ENCODE measurements at regions not wholly inside any gene's neighbourhood (a gene's known extent, or its start where the extent isn't known, plus 50 kb on each side); places are given as distances from the start of the nearest gene placed in this dataset.

DNA sequence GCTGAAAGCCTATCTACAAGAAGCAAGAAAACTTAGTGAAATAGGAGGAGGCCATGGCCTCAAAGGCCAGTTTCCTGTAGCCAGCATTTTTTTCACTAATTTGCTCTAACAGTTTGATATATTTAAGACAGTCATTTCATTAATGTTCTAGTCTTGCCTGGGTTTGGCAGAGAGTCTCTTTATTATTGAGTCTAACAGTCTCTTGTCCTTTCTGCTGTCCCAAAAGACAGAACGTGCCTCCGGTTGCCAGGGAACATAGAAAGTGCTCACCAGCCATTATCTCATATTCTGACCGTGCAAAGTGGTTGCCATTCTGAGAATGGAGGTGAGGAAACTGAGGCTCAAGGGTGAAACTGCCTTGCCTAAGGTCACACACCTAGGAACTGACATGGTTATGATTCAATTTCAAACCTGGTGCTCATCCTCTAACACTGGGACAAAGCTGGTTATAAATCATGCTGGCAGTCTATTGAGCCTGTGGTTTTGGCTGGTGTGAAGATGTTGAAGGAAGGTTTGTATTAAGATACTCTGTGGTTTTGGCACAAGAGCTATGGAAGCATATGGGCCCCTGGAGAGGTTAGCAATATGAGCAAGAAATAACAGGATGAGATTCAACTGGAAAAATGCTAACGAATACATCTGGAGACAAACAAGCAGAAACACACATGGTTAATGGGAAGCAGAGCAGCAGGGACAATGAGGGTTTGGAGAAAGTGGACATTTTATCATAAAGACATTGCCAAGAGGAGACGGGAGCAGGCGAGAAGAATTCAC is 903.3 kb upstream of the KLHL29 start:
- DNase-seq (no peak), ATAC-seq (replicated peaks in 1 of 2) (no peak)
- H3K27ac Mint-ChIP-seq = no peak overlapping the region
- no peaks in the 10 kb centered on the region for H3K27me3 Mint-ChIP-seq (ENCODE audit: low read depth)
- H3K4me3 Mint-ChIP-seq = no peak overlapping the region
- no peaks in the 10 kb centered on the region for H3K36me3 Mint-ChIP-seq (ENCODE audit: insufficient read depth in 2 of 2)
- no peaks in the 10 kb centered on the region for H3K4me1 Mint-ChIP-seq (ENCODE audit: low read depth)
- peaks cover 6 to 7% of the 10 kb centered on the region in 2 donors for H3K9me3 Mint-ChIP-seq

DNA sequence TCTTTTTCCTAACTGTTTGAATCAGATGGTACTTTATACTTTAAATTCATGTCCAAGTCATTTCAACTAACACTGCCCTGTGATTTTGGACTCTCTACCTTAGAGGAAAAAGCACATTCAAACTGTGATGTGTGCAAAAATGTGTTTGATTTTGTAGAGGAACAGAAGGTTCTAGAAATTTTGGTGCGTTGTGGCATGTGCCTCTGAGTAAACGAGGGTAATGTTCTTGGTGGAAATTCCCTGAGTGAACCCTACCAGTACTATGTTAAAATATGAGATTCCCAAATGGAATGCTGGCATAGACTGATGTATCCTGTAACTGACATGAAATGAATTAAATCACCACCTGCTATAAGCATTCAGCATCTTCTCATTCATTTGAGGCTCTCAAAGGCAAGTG is 901.9 kb upstream of the KLHL29 start:
- DNase-seq (no peak), ATAC-seq (replicated peaks in 1 of 2) (no peak)
- peaks cover 6 to 7% of the 10 kb centered on the region in 2 donors for H3K9me3 Mint-ChIP-seq
- no peaks in the 10 kb centered on the region for H3K4me1 Mint-ChIP-seq (ENCODE audit: low read depth)
- no peaks in the 10 kb centered on the region for H3K27me3 Mint-ChIP-seq (ENCODE audit: low read depth)
- H3K36me3 Mint-ChIP-seq (ENCODE audit: insufficient read depth in 2 of 2) = no peaks in the 10 kb centered on the region
- no peak overlapping the region for H3K4me3 Mint-ChIP-seq
- H3K27ac Mint-ChIP-seq = no peak overlapping the region

- peaks cover 6 to 8% of the 10 kb centered on the region in 2 donors for H3K9me3 Mint-ChIP-seq
- H3K36me3 Mint-ChIP-seq (ENCODE audit: insufficient read depth in 2 of 2) = no peaks in the 10 kb centered on the region
- no peak for ATAC-seq (replicated peaks in 1 of 2)
- H3K27me3 Mint-ChIP-seq (ENCODE audit: low read depth) = no peaks in the 10 kb centered on the region
- H3K4me3 Mint-ChIP-seq = no peak overlapping the region
- no peaks in the 10 kb centered on the region for H3K4me1 Mint-ChIP-seq (ENCODE audit: low read depth)
- no peak overlapping the region for H3K27ac Mint-ChIP-seq
- DNase-seq = no peak
Observed at GRCh38 chr2:22485486-22485885, 899.5 kb upstream of the KLHL29 start.

- no peak for DNase-seq
- H3K4me3 Mint-ChIP-seq = no peak overlapping the region
- H3K4me1 Mint-ChIP-seq (ENCODE audit: low read depth) = no peaks in the 10 kb centered on the region
- H3K36me3 Mint-ChIP-seq (ENCODE audit: insufficient read depth in 2 of 2) = no peaks in the 10 kb centered on the region
- no peak overlapping the region for H3K27ac Mint-ChIP-seq
- ATAC-seq (replicated peaks in 1 of 2) = no peak
- H3K27me3 Mint-ChIP-seq (ENCODE audit: low read depth) = no peaks in the 10 kb centered on the region
- H3K9me3 Mint-ChIP-seq = peaks cover 6 to 8% of the 10 kb centered on the region in 2 donors
Observed at GRCh38 chr2:22486343-22486742, 898.6 kb upstream of the KLHL29 start.

DNA sequence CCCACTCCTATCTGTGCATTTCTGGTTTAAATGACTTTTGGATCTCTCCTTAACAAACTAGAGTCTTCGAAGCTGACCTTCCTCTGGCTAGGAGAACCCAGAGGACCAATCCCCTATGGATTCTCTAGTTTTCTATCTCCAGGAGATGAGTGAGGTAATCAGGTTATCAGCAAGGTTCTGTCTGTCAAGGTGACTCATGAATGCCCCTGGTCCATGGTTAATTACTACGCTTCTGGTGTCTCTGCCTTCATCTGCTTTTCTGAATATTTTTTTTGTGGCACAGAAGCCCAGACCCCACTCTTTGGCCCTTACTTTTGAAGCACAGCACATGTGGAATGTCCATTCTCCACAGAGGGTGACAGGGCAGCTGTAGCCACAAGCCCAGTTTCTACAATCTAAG is 897.9 kb upstream of the KLHL29 start:
- Mint-ChIP-seq H3K27me3 (ENCODE audit: low read depth) (no peaks in the 10 kb centered on the region), H3K4me1 (ENCODE audit: low read depth) (no peaks in the 10 kb centered on the region), H3K36me3 (ENCODE audit: insufficient read depth in 2 of 2) (no peaks in the 10 kb centered on the region), H3K9me3 (peaks cover 4 to 6% of the 10 kb centered on the region in 2 donors), H3K4me3 (no peak overlapping the region), H3K27ac (no peak overlapping the region)
- DNase-seq = no peak
- ATAC-seq (replicated peaks in 1 of 2) = no peak

GRCh38 chr2:22487541-22487940 is 897.4 kb upstream of the KLHL29 start:
- no peaks in the 10 kb centered on the region for H3K4me1 Mint-ChIP-seq (ENCODE audit: low read depth)
- no peak for DNase-seq
- ATAC-seq (replicated peaks in 1 of 2) = no peak
- no peak overlapping the region for H3K4me3 Mint-ChIP-seq
- no peak overlapping the region for H3K27ac Mint-ChIP-seq
- H3K27me3 Mint-ChIP-seq (ENCODE audit: low read depth) = no peaks in the 10 kb centered on the region
- peaks cover 3 to 4% of the 10 kb centered on the region in 2 donors for H3K9me3 Mint-ChIP-seq
- H3K36me3 Mint-ChIP-seq (ENCODE audit: insufficient read depth in 2 of 2) = no peaks in the 10 kb centered on the region

DNA sequence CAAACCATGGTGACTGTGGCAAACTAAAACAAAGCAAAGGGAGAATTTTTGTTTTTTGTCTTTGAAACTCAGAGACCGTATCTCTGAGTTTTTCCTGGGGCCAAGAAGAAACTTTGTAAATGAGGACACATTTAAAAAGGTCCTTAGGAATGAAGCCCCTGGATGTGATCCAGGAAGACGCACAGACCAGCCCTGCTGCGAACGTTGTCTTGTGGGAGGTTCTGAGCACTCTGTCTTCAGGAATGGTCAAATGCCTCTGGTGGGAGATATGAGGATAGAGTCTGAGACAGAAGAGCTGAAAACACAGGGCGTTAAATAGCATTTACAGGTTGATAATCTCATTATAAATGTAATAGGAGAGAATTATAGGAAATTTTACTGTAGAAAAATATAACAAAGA is 893.5 kb upstream of the KLHL29 start:
- H3K27ac Mint-ChIP-seq = no peak overlapping the region
- no peak overlapping the region for H3K4me3 Mint-ChIP-seq
- no peaks in the 10 kb centered on the region for H3K36me3 Mint-ChIP-seq (ENCODE audit: insufficient read depth in 2 of 2)
- DNase-seq (no peak), ATAC-seq (replicated peaks in 1 of 2) (no peak)
- no peaks in the 10 kb centered on the region for H3K27me3 Mint-ChIP-seq (ENCODE audit: low read depth)
- H3K9me3 Mint-ChIP-seq = peaks cover 2 to 11% of the 10 kb centered on the region in 2 donors
- H3K4me1 Mint-ChIP-seq (ENCODE audit: low read depth) = no peaks in the 10 kb centered on the region

GRCh38 chr2:22494156-22494555 is 890.8 kb upstream of the KLHL29 start:
- ATAC-seq (replicated peaks in 1 of 2) (no peak), DNase-seq (no peak)
- no peaks in the 10 kb centered on the region for H3K27me3 Mint-ChIP-seq (ENCODE audit: low read depth)
- H3K9me3 Mint-ChIP-seq = peaks cover 4 to 15% of the 10 kb centered on the region in 2 donors
- no peak overlapping the region for H3K27ac Mint-ChIP-seq
- no peaks in the 10 kb centered on the region for H3K36me3 Mint-ChIP-seq (ENCODE audit: insufficient read depth in 2 of 2)
- no peak overlapping the region for H3K4me3 Mint-ChIP-seq
- no peaks in the 10 kb centered on the region for H3K4me1 Mint-ChIP-seq (ENCODE audit: low read depth)

- Mint-ChIP-seq H3K27me3 (ENCODE audit: low read depth) (no peaks in the 10 kb centered on the region), H3K9me3 (peaks cover 5 to 17% of the 10 kb centered on the region in 2 donors), H3K4me3 (no peak overlapping the region), H3K4me1 (ENCODE audit: low read depth) (no peaks in the 10 kb centered on the region), H3K36me3 (ENCODE audit: insufficient read depth in 2 of 2) (no peaks in the 10 kb centered on the region), H3K27ac (no peak overlapping the region)
- DNase-seq = no peak
- ATAC-seq (replicated peaks in 1 of 2) = no peak
Observed at GRCh38 chr2:22497064-22497463, 887.9 kb upstream of the KLHL29 start.

- ATAC-seq (replicated peaks in 1 of 2) (no peak), DNase-seq (no peak)
- Mint-ChIP-seq H3K4me3 (no peak overlapping the region), H3K9me3 (peaks cover 8 to 17% of the 10 kb centered on the region in 2 donors), H3K27ac (no peak overlapping the region), H3K27me3 (ENCODE audit: low read depth) (no peaks in the 10 kb centered on the region), H3K36me3 (ENCODE audit: insufficient read depth in 2 of 2) (no peaks in the 10 kb centered on the region), H3K4me1 (ENCODE audit: low read depth) (no peaks in the 10 kb centered on the region)
Observed at GRCh38 chr2:22497789-22498188, 887.2 kb upstream of the KLHL29 start.

DNA sequence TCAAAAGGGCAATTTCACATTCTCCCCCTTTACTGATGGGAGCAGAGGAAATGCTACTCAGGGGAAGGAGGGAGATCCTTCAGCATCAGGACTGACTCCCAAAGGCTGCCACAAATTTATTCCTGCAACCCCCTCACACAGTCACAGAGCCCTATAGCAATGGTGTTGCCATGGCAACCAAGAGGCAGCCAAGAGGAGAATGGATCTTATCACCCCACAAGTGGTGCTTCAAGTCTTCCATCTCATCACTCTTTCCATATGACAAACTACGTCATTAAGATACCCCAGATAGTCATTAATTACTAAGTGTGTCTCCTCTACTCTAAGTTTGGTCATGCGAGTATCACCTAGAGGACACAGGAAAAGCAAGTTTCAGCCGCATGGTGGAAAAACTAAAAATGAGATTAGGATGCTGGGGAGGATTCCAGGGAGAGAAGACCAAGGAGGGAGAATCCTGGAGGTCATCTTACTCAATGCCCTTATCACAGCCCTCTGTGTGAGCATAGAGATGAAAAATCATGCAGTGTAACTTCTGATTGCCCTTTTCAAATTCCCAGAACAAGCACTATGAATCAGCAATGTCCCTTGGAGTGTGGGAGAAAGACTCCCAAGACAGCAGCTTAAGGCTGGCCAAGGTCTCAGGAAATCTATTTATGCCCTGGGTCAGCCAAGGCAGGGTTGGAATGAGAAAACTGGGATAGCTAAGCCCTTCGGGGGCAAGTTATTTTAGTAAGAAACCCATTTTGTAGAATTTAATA is 885.7 kb upstream of the KLHL29 start:
- Mint-ChIP-seq H3K4me1 (ENCODE audit: low read depth) (no peaks in the 10 kb centered on the region), H3K27me3 (ENCODE audit: low read depth) (no peaks in the 10 kb centered on the region), H3K36me3 (ENCODE audit: insufficient read depth in 2 of 2) (no peaks in the 10 kb centered on the region), H3K27ac (no peak overlapping the region), H3K4me3 (no peak overlapping the region), H3K9me3 (peaks cover 8 to 13% of the 10 kb centered on the region in 2 donors)
- ATAC-seq (replicated peaks in 1 of 2) (no peak), DNase-seq (no peak)

- DNase-seq = no peak
- Mint-ChIP-seq H3K27ac (no peak overlapping the region), H3K4me3 (no peak overlapping the region)
Observed at GRCh38 chr2:22500555-22500935, 884.4 kb upstream of the KLHL29 start.

DNA sequence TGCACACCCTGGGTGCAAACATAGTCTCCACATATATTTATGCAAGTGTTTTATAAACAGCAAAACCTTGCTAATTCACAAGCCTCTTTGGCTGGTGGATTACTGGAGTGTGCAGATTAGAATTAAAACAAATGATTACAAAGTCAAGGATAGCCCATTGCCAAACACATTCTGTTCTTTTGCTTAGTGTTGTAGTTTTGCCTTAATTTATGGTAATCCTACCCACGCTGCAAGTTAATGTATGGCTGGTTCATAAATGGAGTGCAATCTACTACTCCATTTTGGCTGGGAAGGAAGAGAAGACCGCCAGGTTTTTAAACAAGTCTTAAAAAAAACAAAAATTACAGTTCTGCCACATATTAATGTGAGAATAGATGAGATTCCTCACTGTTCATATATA is 883.1 kb upstream of the KLHL29 start:
- H3K36me3 Mint-ChIP-seq (ENCODE audit: insufficient read depth in 2 of 2) = no peaks in the 10 kb centered on the region
- H3K4me3 Mint-ChIP-seq = no peak overlapping the region
- no peaks in the 10 kb centered on the region for H3K27me3 Mint-ChIP-seq (ENCODE audit: low read depth)
- H3K4me1 Mint-ChIP-seq (ENCODE audit: low read depth) = no peaks in the 10 kb centered on the region
- no peak for ATAC-seq (replicated peaks in 1 of 2)
- no peak overlapping the region for H3K27ac Mint-ChIP-seq
- peaks cover 7 to 8% of the 10 kb centered on the region in 2 donors for H3K9me3 Mint-ChIP-seq
- no peak for DNase-seq

More at GRCh38 chr2:22500555-22500935, 884.4 kb upstream of the KLHL29 start:
- no peaks in the 10 kb centered on the region for H3K27me3 Mint-ChIP-seq (ENCODE audit: low read depth)
- ATAC-seq (replicated peaks in 1 of 2) = no peak
- peaks cover 8 to 9% of the 10 kb centered on the region in 2 donors for H3K9me3 Mint-ChIP-seq
- no peaks in the 10 kb centered on the region for H3K4me1 Mint-ChIP-seq (ENCODE audit: low read depth)
- H3K36me3 Mint-ChIP-seq (ENCODE audit: insufficient read depth in 2 of 2) = no peaks in the 10 kb centered on the region

Data from activated T-cell treated with anti-CD3 and anti-CD28 coated beads, Interleukin-2, amount 50 U/mL, for 72 hours (primary cell).